ENCODE measurements at regions not wholly inside any gene's neighbourhood (a gene's known extent, or its start where the extent isn't known, plus 50 kb on each side); places are given as distances from the start of the nearest gene placed in this dataset.

DNA sequence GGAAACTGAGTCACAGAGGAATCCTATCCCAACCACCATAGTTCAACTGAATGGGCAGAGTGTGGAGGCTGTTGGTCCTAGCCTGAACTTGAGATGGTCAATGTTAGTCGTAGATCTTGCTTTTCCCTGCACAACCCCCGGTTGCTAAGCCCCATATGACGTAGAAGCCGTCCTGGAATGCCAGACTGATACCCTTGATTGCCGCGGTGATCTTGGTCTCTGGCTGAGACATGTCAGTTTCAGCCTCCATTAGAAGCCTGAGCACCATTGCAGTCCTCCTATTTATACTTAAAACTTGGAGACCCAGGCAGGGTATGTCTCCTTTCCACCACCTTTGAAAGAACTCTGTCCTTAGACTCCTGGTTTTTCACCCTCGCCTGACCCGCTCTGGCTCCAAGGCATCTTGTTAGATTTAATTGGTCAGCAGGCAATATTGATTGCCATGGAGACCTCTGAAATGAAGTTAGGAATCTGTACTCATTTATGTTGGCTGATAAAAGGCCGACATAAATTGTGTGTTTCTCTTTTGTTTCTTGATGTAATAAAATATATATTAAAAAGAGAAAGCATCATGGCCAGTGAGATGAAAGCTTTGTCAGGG, 53.4 kb downstream of the RPLP1 start:
- Histone ChIP-seq H3K4me1 (no peaks in the 10 kb centered on the region), H3K36me3 (no peaks in the 10 kb centered on the region), H3K27me3 (no peaks in the 10 kb centered on the region), H3K4me3 (ENCODE audit: low read depth, low read length) (no peak overlapping the region), H3K9me3 (no peaks in the 10 kb centered on the region)
- no peak for DNase-seq
- TF ChIP-seq, protein P1, sequence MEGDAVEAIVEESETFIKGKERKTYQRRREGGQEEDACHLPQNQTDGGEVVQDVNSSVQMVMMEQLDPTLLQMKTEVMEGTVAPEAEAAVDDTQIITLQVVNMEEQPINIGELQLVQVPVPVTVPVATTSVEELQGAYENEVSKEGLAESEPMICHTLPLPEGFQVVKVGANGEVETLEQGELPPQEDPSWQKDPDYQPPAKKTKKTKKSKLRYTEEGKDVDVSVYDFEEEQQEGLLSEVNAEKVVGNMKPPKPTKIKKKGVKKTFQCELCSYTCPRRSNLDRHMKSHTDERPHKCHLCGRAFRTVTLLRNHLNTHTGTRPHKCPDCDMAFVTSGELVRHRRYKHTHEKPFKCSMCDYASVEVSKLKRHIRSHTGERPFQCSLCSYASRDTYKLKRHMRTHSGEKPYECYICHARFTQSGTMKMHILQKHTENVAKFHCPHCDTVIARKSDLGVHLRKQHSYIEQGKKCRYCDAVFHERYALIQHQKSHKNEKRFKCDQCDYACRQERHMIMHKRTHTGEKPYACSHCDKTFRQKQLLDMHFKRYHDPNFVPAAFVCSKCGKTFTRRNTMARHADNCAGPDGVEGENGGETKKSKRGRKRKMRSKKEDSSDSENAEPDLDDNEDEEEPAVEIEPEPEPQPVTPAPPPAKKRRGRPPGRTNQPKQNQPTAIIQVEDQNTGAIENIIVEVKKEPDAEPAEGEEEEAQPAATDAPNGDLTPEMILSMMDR (IDR thresholded peaks at IDR 0.05; ENCODE audit: low read depth, low read length): no peak

DNA sequence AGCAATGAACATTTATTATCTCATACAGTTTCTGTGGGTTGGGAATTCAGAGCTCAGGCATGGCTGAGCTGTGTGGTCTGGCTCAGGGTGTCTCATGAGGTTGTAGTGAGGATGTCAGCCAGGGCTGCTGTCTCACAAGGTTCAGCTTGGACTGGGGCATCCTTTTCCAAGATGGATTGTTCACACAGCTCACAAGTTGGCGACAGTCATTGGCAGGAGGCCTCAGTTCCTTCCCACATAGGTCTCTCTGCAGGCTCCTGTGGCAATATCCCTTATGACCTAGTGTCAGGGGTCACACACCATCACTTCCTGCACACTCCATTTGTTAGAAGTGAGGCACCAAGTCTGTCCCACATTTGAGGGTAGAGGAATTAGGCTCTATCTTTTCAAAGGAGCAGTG, 56.0 kb downstream of the RPLP1 start:
- no peak for DNase-seq
- no peaks in the 10 kb centered on the region for H3K27me3 ChIP-seq
- TF ChIP-seq, protein P1 (IDR thresholded peaks at IDR 0.05; ENCODE audit: low read depth, low read length): no peak
- no peaks in the 10 kb centered on the region for H3K4me1 ChIP-seq
- H3K4me3 ChIP-seq (ENCODE audit: low read depth, low read length): no peak overlapping the region
- H3K9me3 ChIP-seq: no peaks in the 10 kb centered on the region
- H3K36me3 ChIP-seq: no peaks in the 10 kb centered on the region

DNA sequence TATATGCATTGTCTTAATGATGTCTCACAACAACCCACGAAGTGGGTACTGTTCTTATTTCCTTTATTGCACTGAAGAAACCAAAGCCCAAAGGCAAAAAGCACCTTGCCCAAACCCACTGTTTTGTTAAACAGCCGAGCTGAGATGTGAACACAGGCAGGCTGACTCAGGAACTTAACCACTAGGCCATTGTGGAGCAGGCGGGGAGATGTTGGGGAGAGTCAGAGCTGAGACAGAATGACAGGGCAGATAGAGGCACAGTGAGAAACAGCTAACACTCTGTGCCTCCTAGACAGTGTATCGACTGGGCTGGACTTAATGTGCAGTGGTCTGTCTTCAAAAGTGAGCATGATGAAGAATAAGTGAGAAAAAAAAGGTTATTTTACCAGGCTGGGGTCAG, 56.5 kb downstream of the RPLP1 start:
- Histone ChIP-seq H3K27me3 (no peaks in the 10 kb centered on the region), H3K36me3 (no peaks in the 10 kb centered on the region), H3K9me3 (no peaks in the 10 kb centered on the region; the same call in 1 of the 2 replicates), H3K4me1 (no peaks in the 10 kb centered on the region), H3K4me3 (ENCODE audit: low read depth, low read length) (no peak overlapping the region)
- no peak for DNase-seq
- TF ChIP-seq, protein P1 (IDR thresholded peaks at IDR 0.05; ENCODE audit: low read depth, low read length): no peak

DNA sequence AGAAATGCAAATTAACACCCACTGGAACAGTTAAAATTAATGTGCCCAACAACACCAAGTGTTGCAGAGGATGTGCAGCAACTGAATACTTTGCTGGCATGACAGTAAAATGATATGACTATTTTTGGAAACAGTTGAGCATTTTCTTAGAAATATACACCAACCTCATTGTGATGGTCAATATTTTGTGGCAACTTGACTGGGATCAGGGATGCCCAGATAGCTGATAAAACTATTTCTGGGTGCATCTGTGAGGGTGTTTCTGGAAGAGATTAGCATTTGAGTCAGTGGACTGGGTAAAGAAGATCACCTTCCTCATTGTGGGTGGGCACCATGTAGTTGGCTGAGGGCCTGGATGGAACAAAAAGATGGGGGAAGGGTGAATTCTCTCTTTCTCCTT, 57.9 kb downstream of the RPLP1 start:
- Histone ChIP-seq H3K36me3 (no peaks in the 10 kb centered on the region), H3K4me1 (no peaks in the 10 kb centered on the region), H3K4me3 (ENCODE audit: low read depth, low read length) (no peak overlapping the region), H3K27me3 (no peaks in the 10 kb centered on the region), H3K9me3 (no peaks in the 10 kb centered on the region; the same call in 1 of the 2 replicates)
- no peak for DNase-seq
- TF ChIP-seq, protein P1 (IDR thresholded peaks at IDR 0.05; ENCODE audit: low read depth, low read length): no peak

DNA sequence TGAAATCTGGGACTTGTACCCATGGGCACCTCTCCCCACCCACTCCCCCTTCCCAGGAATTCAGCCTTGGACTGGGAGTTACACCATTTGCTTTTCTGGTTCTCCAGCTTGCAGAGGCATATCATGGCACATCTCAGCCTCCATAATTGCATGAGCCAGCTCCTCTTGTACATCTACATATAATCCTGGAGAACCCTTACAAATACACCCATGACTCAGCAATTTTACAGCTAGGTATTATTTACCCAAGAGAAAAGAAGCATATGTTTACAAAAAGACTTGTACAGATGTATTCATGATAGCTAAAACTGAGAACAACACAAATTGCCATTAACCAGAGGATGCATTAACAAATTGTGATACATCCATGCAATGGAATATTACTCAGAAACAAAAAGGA, 58.4 kb downstream of the RPLP1 start:
- TF ChIP-seq, protein P1 (IDR thresholded peaks at IDR 0.05; ENCODE audit: low read depth, low read length): no peak
- no peaks in the 10 kb centered on the region; the same call in 1 of the 2 replicates for H3K9me3 ChIP-seq

DNA sequence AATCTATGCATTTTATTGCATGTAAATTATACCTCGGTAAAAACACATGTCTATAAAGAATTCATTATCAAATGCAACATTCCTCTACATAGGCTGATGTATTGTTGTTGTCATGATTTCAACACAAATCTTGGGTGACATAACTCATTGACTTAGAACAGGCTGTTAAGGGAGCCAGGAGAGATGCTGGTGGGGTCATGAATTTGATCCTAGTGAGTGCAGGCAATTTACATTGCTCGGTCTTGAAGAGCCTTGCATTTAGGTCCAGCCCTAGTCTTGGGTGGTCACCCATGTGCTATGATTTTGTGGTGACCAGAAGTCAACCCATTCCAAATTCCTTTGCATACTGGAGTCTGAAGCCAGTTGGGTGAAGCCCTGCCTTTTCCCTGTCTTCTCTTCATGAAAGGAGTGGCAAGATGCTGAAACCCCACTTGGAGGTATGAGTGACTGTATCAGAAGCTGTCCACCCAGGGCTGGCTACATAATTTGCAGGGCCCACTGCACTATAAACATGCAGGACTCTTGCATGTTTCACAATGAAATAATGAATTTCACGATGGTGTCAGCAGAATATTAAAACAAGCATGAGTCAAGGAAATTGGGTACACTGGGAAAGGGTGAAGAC, 59.2 kb downstream of the RPLP1 start:
- H3K9me3 ChIP-seq: no peaks in the 10 kb centered on the region; the same call in 1 of the 2 replicates
- H3K27me3 ChIP-seq: no peaks in the 10 kb centered on the region
- no peaks in the 10 kb centered on the region for H3K36me3 ChIP-seq
- no peak for DNase-seq
- no peaks in the 10 kb centered on the region for H3K4me1 ChIP-seq
- no peak overlapping the region for H3K4me3 ChIP-seq (ENCODE audit: low read depth, low read length)
- TF ChIP-seq, protein P1 (IDR thresholded peaks at IDR 0.05; ENCODE audit: low read depth, low read length): no peak

More for the DNA sequence above, 58.4 kb downstream of the RPLP1 start:
- no peak overlapping the region for H3K4me3 ChIP-seq (ENCODE audit: low read depth, low read length)
- no peak for DNase-seq
- H3K36me3 ChIP-seq: no peaks in the 10 kb centered on the region
- H3K27me3 ChIP-seq: no peaks in the 10 kb centered on the region
- no peaks in the 10 kb centered on the region for H3K4me1 ChIP-seq

All from BE2C (cell line).